ENCODE measurements at regions not wholly inside any gene's neighbourhood (a gene's known extent, or its start where the extent isn't known, plus 50 kb on each side); places are given as distances from the start of the nearest gene placed in this dataset.
A peak's percentile ranks its signal among the peaks of the same experiment; 100 is the strongest.

- peak; percentile 46; the same call in 1 of the 2 replicates for TF ChIP-seq ZBTB40 (IDR thresholded peaks at IDR 0.05)
- TF ChIP-seq ZBTB40 (CRISPR knock-in tag; IDR thresholded peaks at IDR 0.05) = peak; percentile 75
- peak; percentile 91 for TF ChIP-seq ARID1B (IDR thresholded peaks at IDR 0.05)
- peak; percentile 8 for TF ChIP-seq PRDM10 (IDR thresholded peaks at IDR 0.05; ENCODE audit: partially characterized antibody)
- TF ChIP-seq TBL1XR1 (IDR thresholded peaks at IDR 0.05; ENCODE audit: low read length in 2 of 2) = peak in 1 of 2 experiments; percentile 11; a peak in 1 of 4 replicates
- TF ChIP-seq KLF16 (IDR thresholded peaks at IDR 0.05) = peak; percentile 69; the same call in 1 of the 2 replicates
- TF ChIP-seq FOS (IDR thresholded peaks at IDR 0.05; ENCODE audit: extremely low read depth, insufficient read length) = no peak
- peak; percentile 28 to 65; a peak in 2 of 4 replicates for TF ChIP-seq KDM1A (IDR thresholded peaks at IDR 0.05)
- no peak for TF ChIP-seq ZFX (CRISPR knock-in tag; IDR thresholded peaks at IDR 0.05)
- 0 out of 4 replicates have a peak, but pooled peaks of 1 of the 2 experiments have one; percentile 25 for TF ChIP-seq HDAC1 (IDR thresholded peaks at IDR 0.05)
- TF ChIP-seq JUND (IDR thresholded peaks at IDR 0.05; ENCODE audit: borderline replicate concordance, low read depth, low read length) = peak; percentile 81; the same call in 1 of the 2 replicates
- peak; percentile 77; the same call in 2 of the 3 replicates for TF ChIP-seq JUND (tag; IDR thresholded peaks at IDR 0.05; ENCODE audit: borderline replicate concordance, low read depth, low read length)
- TF ChIP-seq CREM (IDR thresholded peaks at IDR 0.05; ENCODE audit: low read depth) = peak; percentile 43; the same call in 1 of the 2 replicates
- no peak for TF ChIP-seq ZNF561 (CRISPR knock-in tag; conservative IDR thresholded peaks at IDR 0.05)
- TF ChIP-seq SLC30A9 (CRISPR knock-in tag; IDR thresholded peaks at IDR 0.05) = no peak
- peak; percentile 26; the same call in 1 of the 2 replicates for TF ChIP-seq BACH1 (tag; IDR thresholded peaks at IDR 0.05)
Observed at GRCh38 chr6:3913077-3913957, 64.1 kb downstream of the FAM50B start (continued).
